HEK293 (cell line): ENCODE measurements at regions not wholly inside any gene's neighbourhood (a gene's known extent, or its start where the extent isn't known, plus 50 kb on each side); places are given as distances from the start of the nearest gene placed in this dataset.

Experiments
- CTCF ChIA-PET: fragments of 350-600 bp; formaldehyde crosslinking; extraction: SDS; loops from one replicate; lab custom pipeline; 2021; ENCODE audit warnings: antibody characterized with exemption; lab: Yijun Ruan, JAX
- POLR2A ChIA-PET: fragments of 300-600 bp; formaldehyde crosslinking; extraction: SDS; loops from one replicate; lab custom pipeline; 2020; ENCODE audit warnings: antibody characterized with exemption, inconsistent platforms; lab: Yijun Ruan, JAX
- H3K27ac ChIP-seq: fragments of 200-500 bp; sonication (Bioruptor generic); 2 replicates; pipeline ENCODE4 v1.5.1; 2014; ENCODE audit warnings: low read depth, low read length, control low read depth, inconsistent platforms; ENCODE audit errors: extremely low read depth
- H3K36me3 ChIP-seq, 2 experiments: fragments of 200-500 bp in 1 of 2; sonication (Bioruptor generic) in 1 of 2; 1 replicate in 1 of 2; 2 replicates in 1 of 2; pipeline ENCODE4 v1.5.1; 2014 to 2017; ENCODE audit warnings: inconsistent platforms in 2 of 2, low read length in 2 of 2; ENCODE audit not compliant: control insufficient read depth in 2 of 2, insufficient read depth in 1 of 2
- H3K4me1 ChIP-seq: fragments of 200-500 bp; sonication (Bioruptor generic); 2 replicates; pipeline ENCODE4 v1.5.1; 2014; ENCODE audit warnings: mild to moderate bottlenecking, low read length, inconsistent platforms; ENCODE audit not compliant: control insufficient read depth, insufficient read depth
- H3K4me3 ChIP-seq: 2 replicates; pipeline ENCODE4 v1.5.1; 2011; ENCODE audit warnings: low read depth, mild to moderate bottlenecking, control low read depth, low read length, moderate library complexity
- H3K9me3 ChIP-seq: fragments of 200-500 bp; sonication (Bioruptor generic); 2 replicates; pipeline ENCODE4 v1.5.1; 2014; ENCODE audit warnings: low read depth, low read length, inconsistent platforms; ENCODE audit not compliant: control insufficient read depth, insufficient read depth
- HOXD13 ChIP-seq: sonication (generic); formaldehyde crosslinking; IDR thresholded peaks from 2 replicates; pipeline ENCODE4 v1.8.0; 2022; ENCODE audit warnings: missing genetic modification reagents, borderline replicate concordance
- KLF1 ChIP-seq: fragments of 450-650 bp; formaldehyde crosslinking; IDR thresholded peaks from 2 replicates; pipeline ENCODE4 v1.5.1; 2016; ENCODE audit warnings: missing biosample characterization, missing genetic modification characterization
- PATZ1 ChIP-seq: fragments of 450-650 bp; formaldehyde crosslinking; IDR thresholded peaks from 2 replicates; pipeline ENCODE4 v1.5.1; 2016; ENCODE audit warnings: missing biosample characterization, missing genetic modification characterization
- PRDM6 ChIP-seq: fragments of 450-650 bp; formaldehyde crosslinking; IDR thresholded peaks from 2 replicates; pipeline ENCODE4 v1.5.1; 2017; ENCODE audit warnings: missing biosample characterization, missing genetic modification characterization
- RBAK ChIP-seq: fragments of 450-650 bp; formaldehyde crosslinking; IDR thresholded peaks from 2 replicates; pipeline ENCODE4 v1.5.1; 2016; ENCODE audit warnings: missing biosample characterization, missing genetic modification characterization
- REST ChIP-seq: fragments of 450-650 bp; formaldehyde crosslinking; IDR thresholded peaks from 2 replicates; pipeline ENCODE4 v1.5.1; 2016; ENCODE audit warnings: missing biosample characterization, missing genetic modification characterization
- TRIM28 ChIP-seq: IDR thresholded peaks from 2 replicates; pipeline ENCODE4 v1.6.1; 2011; ENCODE audit warnings: low read length, control low read depth, borderline replicate concordance
- ZBTB11 ChIP-seq: fragments of 450-650 bp; formaldehyde crosslinking; conservative IDR thresholded peaks from 2 replicates; pipeline ENCODE4 v1.5.1; 2016; ENCODE audit warnings: low read depth, missing biosample characterization, missing genetic modification characterization
- ZFP37 ChIP-seq: fragments of 450-650 bp; formaldehyde crosslinking; IDR thresholded peaks from 2 replicates; pipeline ENCODE4 v1.5.1; 2016; ENCODE audit warnings: missing biosample characterization, missing genetic modification characterization
- ZIC2 ChIP-seq: fragments of 450-650 bp; formaldehyde crosslinking; IDR thresholded peaks from 2 replicates; pipeline ENCODE4 v1.5.1; 2016; ENCODE audit warnings: missing biosample characterization, missing genetic modification characterization
- ZNF138 ChIP-seq: fragments of 450-650 bp; formaldehyde crosslinking; IDR thresholded peaks from 2 replicates; pipeline ENCODE4 v1.5.1; 2016; ENCODE audit warnings: missing biosample characterization, missing genetic modification characterization, borderline replicate concordance
- ZNF175 ChIP-seq: fragments of 450-650 bp; formaldehyde crosslinking; IDR thresholded peaks from 2 replicates; pipeline ENCODE4 v1.5.1; 2016; ENCODE audit warnings: missing biosample characterization, missing genetic modification characterization
- ZNF23 ChIP-seq: fragments of 450-650 bp; formaldehyde crosslinking; IDR thresholded peaks from 2 replicates; pipeline ENCODE4 v1.5.1; 2016; ENCODE audit warnings: missing biosample characterization, missing genetic modification characterization, borderline replicate concordance
- ZNF335 ChIP-seq: fragments of 450-650 bp; formaldehyde crosslinking; conservative IDR thresholded peaks from 2 replicates; pipeline ENCODE4 v1.5.1; 2016; ENCODE audit warnings: missing biosample characterization, missing genetic modification characterization
- ZNF341 ChIP-seq: fragments of 450-650 bp; formaldehyde crosslinking; IDR thresholded peaks from 2 replicates; pipeline ENCODE4; 2016; ENCODE audit warnings: low read depth, missing biosample characterization, missing genetic modification characterization
- ZNF398 ChIP-seq: fragments of 450-650 bp; formaldehyde crosslinking; IDR thresholded peaks from 2 replicates; pipeline ENCODE4 v1.5.1; 2017; ENCODE audit warnings: missing biosample characterization, missing genetic modification characterization
- ZXDB ChIP-seq: fragments of 450-650 bp; formaldehyde crosslinking; IDR thresholded peaks from 2 replicates; pipeline ENCODE4 v1.5.1; 2016; ENCODE audit warnings: missing biosample characterization, missing genetic modification characterization

GRCh38 chr11:100584201-100584985, 102.7 kb upstream of the ARHGAP42 start (continued):
- TF ChIP-seq REST (tag by site-specific recombination) = no peak
- TF ChIP-seq TRIM28 = no peak
- no peak for TF ChIP-seq ZBTB11
- TF ChIP-seq RBAK (tag by site-specific recombination) = no peak
- TF ChIP-seq ZNF341 (tag by site-specific recombination) = no peak
- TF ChIP-seq PRDM6 (tag by site-specific recombination) = no peak
- TF ChIP-seq ZNF138 (tag by site-specific recombination) = no peak
- no peak for TF ChIP-seq ZNF335 (tag by site-specific recombination)
- no peak for TF ChIP-seq ZFP37 (tag by site-specific recombination)
- TF ChIP-seq ZNF175 (tag by site-specific recombination) = no peak
- no peak for TF ChIP-seq ZNF398 (tag by site-specific recombination)

- POLR2A ChIA-PET = no interaction called here
- CTCF ChIA-PET = no interaction called here
- TF ChIP-seq ZXDB (no peak), KLF1 (tag by site-specific recombination) (no peak), ZIC2 (tag by site-specific recombination) (no peak), PRDM6 (tag by site-specific recombination) (no peak), REST (tag by site-specific recombination) (no peak), HOXD13 (CRISPR knock-in tag) (no peak), ZNF23 (tag by site-specific recombination) (no peak), PATZ1 (no peak)
Measured at GRCh38 chr11:100585728-100586127, 101.4 kb upstream of the ARHGAP42 start.

More at GRCh38 chr11:100585728-100586127, 101.4 kb upstream of the ARHGAP42 start:
- Histone ChIP-seq H3K9me3 (no peaks in the 10 kb centered on the region), H3K36me3 (no peaks in the 10 kb centered on the region), H3K27ac (no peak overlapping the region), H3K4me3 (no peak overlapping the region), H3K4me1 (no peaks in the 10 kb centered on the region)
